Prostate gland (tissue), 2 donors: ENCODE measurements at regions not wholly inside any gene's neighbourhood (a gene's known extent, or its start where the extent isn't known, plus 50 kb on each side); places are given as distances from the start of the nearest gene placed in this dataset.

ENCODE experiments used
- DNase-seq: peaks from one replicate; pipeline ENCODE4 v3.0.0-alpha.2; 2019; ENCODE audit warnings: low spot score
- H3K27ac ChIP-seq, 2 donors: fragments of 200-600 bp; sonication (generic); 2 replicates each; pipeline ENCODE4 v1.5.1; 2017 to 2019
- H3K27me3 ChIP-seq: fragments of 200-600 bp; sonication (generic); replicated peaks from 2 replicates; pipeline ENCODE4 v1.5.1; 2019; ENCODE audit not compliant: insufficient read depth
- H3K36me3 ChIP-seq, 2 donors: fragments of 200-600 bp; sonication (generic); 1 replicate in 1 of 2; 2 replicates in 1 of 2; pipeline versions ENCODE4 v1.5.1 to v1.8.1; 2017 to 2019
- H3K4me1 ChIP-seq: fragments of 200-600 bp; sonication (generic); replicated peaks from 2 replicates; pipeline ENCODE4 v1.5.1; 2019
- H3K4me3 ChIP-seq, 2 donors: fragments of 200-600 bp; sonication (generic); 2 replicates each; pipeline ENCODE4 v1.5.1; 2017 to 2019
- H3K9me3 ChIP-seq: fragments of 200-600 bp; sonication (generic); 2 replicates; pipeline ENCODE4 v1.5.1; 2017
- CTCF ChIP-seq, 4 experiments: fragments of 200-600 bp in 2 of 4; fragments of 450-650 bp in 2 of 4; sonication (generic) in 2 of 4; IDR thresholded peaks; 1 replicate in 3 of 4; 2 replicates in 1 of 4; pipeline ENCODE4 v1.5.1; 2016 to 2019; ENCODE audit warnings: antibody characterized with exemption in 4 of 4, mild to moderate bottlenecking in 2 of 4, moderate library complexity in 2 of 4
- POLR2A ChIP-seq: fragments of 450-650 bp; IDR thresholded peaks from one replicate; pipeline ENCODE4 v1.6.1; 2016; ENCODE audit warnings: antibody characterized with exemption, mild to moderate bottlenecking
- POLR2AphosphoS5 ChIP-seq: sonication (generic); formaldehyde crosslinking; IDR thresholded peaks from one replicate; pipeline ENCODE4 v1.6.1; 2017; ENCODE audit warnings: antibody characterized with exemption
- WGBS: methylation state at CpG from one replicate; pipeline ENCODE4 v1.1.5; 2018; 5-methylcytosine and 5-hydroxymethylcytosine counted together
- intact Hi-C: fragments of 100-400 bp; cut with DNase I; formaldehyde crosslinking; loops from one replicate; pipeline ENCODE4 v1.14.2; 2022

- intact Hi-C loops, result no loop called here
- TF ChIP-seq POLR2AphosphoS5 (no peak), CTCF (IDR thresholded peaks at IDR 0.05) (no peak), POLR2A (no peak)
- Histone ChIP-seq H3K4me1 (peaks cover 7% of the 10 kb centered on the region), H3K27ac (no peak overlapping the region), H3K36me3 (no peaks in the 10 kb centered on the region), H3K27me3 (no peaks in the 10 kb centered on the region), H3K9me3 (no peaks in the 10 kb centered on the region), H3K4me3 (no peak overlapping the region)
- no peak for DNase-seq
- 83% methylated on average over 6 of the region's 6 CpGs for WGBS
Observed at GRCh38 chr4:38233727-38234480, 273.7 kb downstream of the PTTG2 start.

GRCh38 chr4:38235354-38235753 is 275.2 kb downstream of the PTTG2 start:
- H3K9me3 ChIP-seq, result no peaks in the 10 kb centered on the region
- intact Hi-C loops, result no loop called here
- H3K4me1 ChIP-seq, result peaks cover 6% of the 10 kb centered on the region
- H3K27ac ChIP-seq, result no peak overlapping the region
- no peak overlapping the region for H3K4me3 ChIP-seq
- DNase-seq, result no peak
- no peaks in the 10 kb centered on the region for H3K36me3 ChIP-seq
- no peaks in the 10 kb centered on the region for H3K27me3 ChIP-seq
- 50% methylated on average over 3 of the region's 3 CpGs for WGBS
- no peak for TF ChIP-seq POLR2AphosphoS5
- no peak for TF ChIP-seq POLR2A
- no peak for TF ChIP-seq CTCF (IDR thresholded peaks at IDR 0.05)

GRCh38 chr4:38236003-38236402 is 275.8 kb downstream of the PTTG2 start:
- Histone ChIP-seq H3K27ac (no peak overlapping the region), H3K4me3 (no peak overlapping the region), H3K27me3 (no peaks in the 10 kb centered on the region), H3K36me3 (no peaks in the 10 kb centered on the region), H3K4me1 (no peaks in the 10 kb centered on the region), H3K9me3 (no peaks in the 10 kb centered on the region)
- no peak for DNase-seq
- WGBS, result 90% methylated on average over 8 of the region's 8 CpGs
- intact Hi-C loops, result no loop called here
- TF ChIP-seq POLR2A (no peak), POLR2AphosphoS5 (no peak), CTCF (IDR thresholded peaks at IDR 0.05) (no peak)

- Histone ChIP-seq H3K27ac (no peak overlapping the region), H3K36me3 (no peaks in the 10 kb centered on the region), H3K27me3 (no peaks in the 10 kb centered on the region), H3K4me3 (no peak overlapping the region), H3K9me3 (no peaks in the 10 kb centered on the region), H3K4me1 (no peaks in the 10 kb centered on the region)
- TF ChIP-seq POLR2A (no peak), POLR2AphosphoS5 (no peak), CTCF (IDR thresholded peaks at IDR 0.05) (no peak)
- intact Hi-C loops, result no loop called here
- 86% methylated on average over 3 of the region's 3 CpGs for WGBS
- DNase-seq, result no peak
Observed at GRCh38 chr4:38236503-38236902, 276.3 kb downstream of the PTTG2 start.

- 65% methylated on average over 3 of the region's 3 CpGs for WGBS
- Histone ChIP-seq H3K27ac (no peak overlapping the region), H3K4me3 (no peak overlapping the region), H3K27me3 (no peaks in the 10 kb centered on the region), H3K4me1 (no peaks in the 10 kb centered on the region), H3K36me3 (no peaks in the 10 kb centered on the region), H3K9me3 (no peaks in the 10 kb centered on the region)
- intact Hi-C loops, result no loop called here
- no peak for TF ChIP-seq CTCF (IDR thresholded peaks at IDR 0.05)
- TF ChIP-seq POLR2AphosphoS5, result no peak
- no peak for TF ChIP-seq POLR2A
- DNase-seq, result no peak
Observed at GRCh38 chr4:38237139-38237538, 276.9 kb downstream of the PTTG2 start.
